Thyroid gland (tissue), 4 donors: ENCODE measurements at regions not wholly inside any gene's neighbourhood (a gene's known extent, or its start where the extent isn't known, plus 50 kb on each side); places are given as distances from the start of the nearest gene placed in this dataset.

ENCODE experiments used
- POLR2A ChIP-seq, 2 donors: fragments of 450-650 bp; IDR thresholded peaks; one replicate each; pipeline ENCODE4 v1.6.1; 2017; ENCODE audit warnings: antibody characterized with exemption in 2 of 2, mild to moderate bottlenecking in 2 of 2, moderate library complexity in 1 of 2
- TF ChIP-seq, protein P1 (sequence below), 6 experiments: fragments of 200-600 bp in 3 of 6; fragments of 450-650 bp in 3 of 6; sonication (generic) in 3 of 6; IDR thresholded peaks; one replicate each; pipeline ENCODE4 v1.5.1; 2016 to 2019; ENCODE audit warnings: antibody characterized with exemption in 6 of 6, mild to moderate bottlenecking in 2 of 6, inconsistent platforms in 1 of 6, moderate library complexity in 1 of 6

DNA sequence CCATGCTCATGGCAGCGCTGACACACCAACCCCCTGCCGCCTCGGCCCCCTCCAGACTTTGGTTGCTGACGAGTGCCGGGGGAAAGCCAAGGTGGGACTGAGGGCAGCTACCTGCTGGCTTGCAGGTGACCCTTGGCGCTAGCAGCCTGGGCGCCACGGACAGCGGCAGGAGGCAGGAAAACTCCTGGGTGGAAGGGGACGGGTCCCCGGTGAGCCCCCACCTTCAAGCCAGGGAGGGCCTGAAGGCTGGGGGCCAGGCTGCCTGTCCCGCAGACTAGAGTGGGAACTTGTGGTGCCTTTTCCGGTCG, 226.7 kb downstream of the OTOR start:
- TF ChIP-seq POLR2A (IDR thresholded peaks at IDR 0.05), result no peak
- TF ChIP-seq, protein P1, sequence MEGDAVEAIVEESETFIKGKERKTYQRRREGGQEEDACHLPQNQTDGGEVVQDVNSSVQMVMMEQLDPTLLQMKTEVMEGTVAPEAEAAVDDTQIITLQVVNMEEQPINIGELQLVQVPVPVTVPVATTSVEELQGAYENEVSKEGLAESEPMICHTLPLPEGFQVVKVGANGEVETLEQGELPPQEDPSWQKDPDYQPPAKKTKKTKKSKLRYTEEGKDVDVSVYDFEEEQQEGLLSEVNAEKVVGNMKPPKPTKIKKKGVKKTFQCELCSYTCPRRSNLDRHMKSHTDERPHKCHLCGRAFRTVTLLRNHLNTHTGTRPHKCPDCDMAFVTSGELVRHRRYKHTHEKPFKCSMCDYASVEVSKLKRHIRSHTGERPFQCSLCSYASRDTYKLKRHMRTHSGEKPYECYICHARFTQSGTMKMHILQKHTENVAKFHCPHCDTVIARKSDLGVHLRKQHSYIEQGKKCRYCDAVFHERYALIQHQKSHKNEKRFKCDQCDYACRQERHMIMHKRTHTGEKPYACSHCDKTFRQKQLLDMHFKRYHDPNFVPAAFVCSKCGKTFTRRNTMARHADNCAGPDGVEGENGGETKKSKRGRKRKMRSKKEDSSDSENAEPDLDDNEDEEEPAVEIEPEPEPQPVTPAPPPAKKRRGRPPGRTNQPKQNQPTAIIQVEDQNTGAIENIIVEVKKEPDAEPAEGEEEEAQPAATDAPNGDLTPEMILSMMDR (IDR thresholded peaks at IDR 0.05), result no peak
